ENCODE measurements at regions not wholly inside any gene's neighbourhood (a gene's known extent, or its start where the extent isn't known, plus 50 kb on each side); places are given as distances from the start of the nearest gene placed in this dataset.

GRCh38 chr14:34122081-34122480 is 171.2 kb upstream of the EGLN3 start:
- no peak overlapping the region for H3K4me3 ChIP-seq (ENCODE audit: low read depth, low read length)
- in situ Hi-C loops (cut with HindIII; ENCODE audit: low sequenced_read_pairs), result no loop called here
- TF ChIP-seq CTCF (IDR thresholded peaks at IDR 0.05; ENCODE audit: low read depth, low read length), result no peak
- no peak for DNase-seq (ENCODE audit: low read depth, low spot score)

DNA sequence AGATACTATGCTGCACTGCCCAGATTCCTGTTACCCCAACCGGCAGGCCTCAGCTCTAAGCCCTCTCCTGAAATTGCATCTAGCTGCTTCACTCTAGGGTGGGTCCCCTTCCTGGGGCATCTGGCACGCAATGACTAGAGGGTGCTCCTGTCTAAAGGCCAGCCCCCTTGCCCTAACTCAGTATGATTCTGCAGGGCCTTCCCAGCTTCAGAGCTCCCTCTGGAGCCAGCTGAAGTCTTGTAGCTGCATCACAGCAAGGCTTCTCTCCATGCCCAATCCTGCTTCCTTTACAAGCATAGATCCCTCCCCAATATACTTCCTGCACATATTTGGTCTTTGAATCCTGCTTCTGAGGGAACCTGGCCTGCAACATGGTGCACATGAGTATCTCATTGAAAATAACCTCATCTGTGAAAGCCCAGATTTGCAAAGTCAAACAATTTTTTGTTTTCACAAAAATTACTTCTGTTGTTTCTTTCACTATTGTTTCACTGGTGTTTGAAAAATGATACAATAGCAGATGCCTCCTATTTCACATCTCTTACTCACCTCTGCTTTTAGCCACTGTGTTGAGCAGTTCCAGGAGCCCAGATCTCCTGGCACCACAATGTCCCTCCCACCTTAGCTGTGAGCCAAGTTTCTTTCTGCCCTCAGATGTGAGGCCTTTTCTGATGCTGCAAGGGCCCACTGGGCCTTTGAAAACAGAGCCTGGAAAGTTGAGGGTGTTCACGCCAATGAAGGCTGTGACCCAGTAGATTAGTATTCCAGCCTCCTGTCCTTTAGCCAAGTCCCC is 169.5 kb upstream of the EGLN3 start:
- in situ Hi-C loops (cut with HindIII; ENCODE audit: low sequenced_read_pairs), result no loop called here
- TF ChIP-seq CTCF (IDR thresholded peaks at IDR 0.05; ENCODE audit: low read depth, low read length), result no peak
- DNase-seq (ENCODE audit: low read depth, low spot score), result no peak
- no peak overlapping the region for H3K4me3 ChIP-seq (ENCODE audit: low read depth, low read length)

GRCh38 chr14:34119107-34119858 is 168.4 kb upstream of the EGLN3 start:
- in situ Hi-C loops (cut with HindIII; ENCODE audit: low sequenced_read_pairs), result no loop called here
- DNase-seq (ENCODE audit: low read depth, low spot score), result no peak
- TF ChIP-seq CTCF (IDR thresholded peaks at IDR 0.05; ENCODE audit: low read depth, low read length), result no peak
- no peak overlapping the region for H3K4me3 ChIP-seq (ENCODE audit: low read depth, low read length)

DNA sequence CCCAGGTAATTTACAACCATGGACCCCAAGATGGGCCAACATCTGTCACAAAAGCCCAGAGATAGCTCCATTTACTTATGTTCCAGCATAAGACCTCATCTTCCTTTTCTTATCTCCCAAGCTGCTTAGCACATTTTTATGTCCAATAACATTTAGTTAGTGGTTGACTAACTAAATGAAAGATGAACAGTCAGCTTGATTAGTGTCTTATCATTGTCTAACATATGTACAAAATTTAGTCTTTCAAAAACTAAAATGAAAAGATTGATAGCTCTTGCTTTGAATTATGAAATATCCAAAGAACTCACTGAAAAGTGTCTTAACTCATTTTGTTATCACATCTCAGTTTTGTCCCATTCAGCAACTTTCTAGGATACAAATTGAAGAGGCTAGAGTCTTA is 163.1 kb upstream of the EGLN3 start:
- H3K4me3 ChIP-seq (ENCODE audit: low read depth, low read length), result no peak overlapping the region
- no peak for TF ChIP-seq CTCF (IDR thresholded peaks at IDR 0.05; ENCODE audit: low read depth, low read length)
- in situ Hi-C loops (cut with HindIII; ENCODE audit: low sequenced_read_pairs), result no loop called here
- no peak for DNase-seq (ENCODE audit: low read depth, low spot score)

DNA sequence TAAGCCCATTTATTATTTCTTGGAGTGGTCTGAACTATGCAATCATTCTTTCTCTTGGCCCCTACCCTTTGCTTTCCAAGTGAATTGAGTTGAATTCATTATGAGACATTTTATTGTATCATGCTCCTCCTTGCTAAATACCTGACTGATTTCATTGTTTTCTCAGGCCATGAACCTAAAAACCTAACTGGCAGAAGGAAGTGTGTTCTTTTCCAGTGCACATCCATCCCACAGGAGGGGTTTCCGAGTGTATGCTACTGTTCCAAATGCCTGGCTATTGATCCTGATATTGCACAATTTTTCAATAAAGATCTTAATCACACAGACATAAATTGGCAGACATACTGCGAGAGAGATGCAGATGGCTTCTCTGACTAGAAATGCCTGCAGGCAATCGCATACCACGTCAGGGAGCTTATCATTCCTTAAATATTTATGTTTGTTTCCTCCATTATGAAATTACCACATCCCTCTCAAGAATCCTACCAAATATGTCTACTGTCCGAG is 162.2 kb upstream of the EGLN3 start:
- H3K4me3 ChIP-seq (ENCODE audit: low read depth, low read length), result no peak overlapping the region
- in situ Hi-C loops (cut with HindIII; ENCODE audit: low sequenced_read_pairs), result no loop called here

DNA sequence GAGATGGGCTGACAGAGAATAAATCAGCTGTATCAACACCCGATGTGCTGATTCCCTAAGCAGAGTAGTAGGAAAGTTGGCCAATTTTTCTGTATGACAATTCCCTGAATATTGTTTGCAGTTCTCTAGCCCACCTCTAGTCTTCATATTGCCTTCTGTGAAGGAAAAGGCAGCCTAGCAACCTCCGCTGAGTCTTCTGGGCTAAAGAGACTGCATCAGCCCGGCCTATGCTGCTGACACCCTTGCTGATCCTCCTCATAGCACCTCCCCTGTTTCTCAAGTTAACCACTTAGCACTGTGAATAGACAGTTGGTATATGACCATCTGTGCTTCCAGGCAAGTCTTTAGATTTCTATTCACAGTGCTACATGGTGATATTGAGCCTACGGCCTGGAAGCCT is 161.1 kb upstream of the EGLN3 start:
- no peak overlapping the region for H3K4me3 ChIP-seq (ENCODE audit: low read depth, low read length)
- no peak for DNase-seq (ENCODE audit: low read depth, low spot score)
- TF ChIP-seq CTCF (IDR thresholded peaks at IDR 0.05; ENCODE audit: low read depth, low read length), result no peak
- in situ Hi-C loops (cut with HindIII; ENCODE audit: low sequenced_read_pairs), result no loop called here

More for the DNA sequence above, 162.2 kb upstream of the EGLN3 start:
- TF ChIP-seq CTCF (IDR thresholded peaks at IDR 0.05; ENCODE audit: low read depth, low read length), result no peak
- peak; percentile 3 for DNase-seq (ENCODE audit: low read depth, low spot score)
